Stimulated activated CD4-positive, alpha-beta T cell treated with anti-CD3 and anti-CD28 coated beads, Interleukin-12 subunit alpha, Interleukin-12 subunit beta, amount 100 ng/mL, for 48 hours (primary cell): ENCODE measurements at regions not wholly inside any gene's neighbourhood (a gene's known extent, or its start where the extent isn't known, plus 50 kb on each side); places are given as distances from the start of the nearest gene placed in this dataset.

Experiments
- DNase-seq, 3 donors: peaks; one replicate each; pipeline ENCODE4 v3.0.0-alpha.2; 2020; ENCODE audit warnings: low read depth in 2 of 3, low spot score in 1 of 3

DNA sequence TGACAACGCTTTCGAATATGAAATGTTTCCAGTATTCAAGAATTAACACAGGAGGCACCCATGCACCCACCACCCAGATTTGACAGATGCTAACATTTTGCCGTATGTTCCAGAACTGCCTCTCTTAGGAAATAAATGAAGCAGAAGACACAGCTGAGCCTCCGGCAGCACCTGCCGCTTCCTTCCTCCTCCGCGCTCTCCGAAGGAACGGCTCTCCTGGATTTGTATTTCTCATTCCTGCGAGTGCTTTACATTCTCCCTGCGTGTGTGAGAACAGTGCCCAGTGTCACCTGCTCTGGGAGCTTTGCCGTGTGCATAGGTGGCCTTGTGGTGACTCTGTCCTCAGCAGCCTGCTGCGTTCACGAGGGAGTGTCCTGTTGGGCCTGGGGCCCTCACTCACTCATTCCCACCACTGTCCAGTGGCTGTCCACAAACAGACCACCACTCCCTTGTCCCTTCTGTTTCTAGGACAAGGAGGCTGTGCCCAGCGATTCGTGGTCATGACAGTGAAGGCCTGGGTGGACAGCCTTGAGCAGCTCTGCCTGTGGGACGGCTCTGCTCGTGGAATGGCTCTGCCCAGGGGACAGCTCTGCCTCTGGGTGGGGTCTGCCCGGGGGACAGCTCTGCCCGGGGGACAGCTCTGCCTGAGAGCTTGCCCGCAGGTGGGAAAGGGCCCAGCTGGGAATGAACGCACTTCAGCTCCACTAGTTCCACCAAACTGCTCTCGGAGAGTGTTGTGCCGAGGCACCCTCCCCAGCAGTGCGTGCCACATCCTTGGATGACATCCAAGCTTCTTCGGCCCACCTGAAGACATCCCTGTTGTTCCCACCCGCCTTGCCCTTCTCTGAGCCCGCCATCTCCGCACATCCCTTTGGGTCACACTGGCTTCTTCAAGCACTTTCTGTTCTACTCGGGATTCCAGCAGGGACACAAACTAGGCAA is 170.5 kb upstream of the PPP1R26 start:
- no peak for DNase-seq

DNA sequence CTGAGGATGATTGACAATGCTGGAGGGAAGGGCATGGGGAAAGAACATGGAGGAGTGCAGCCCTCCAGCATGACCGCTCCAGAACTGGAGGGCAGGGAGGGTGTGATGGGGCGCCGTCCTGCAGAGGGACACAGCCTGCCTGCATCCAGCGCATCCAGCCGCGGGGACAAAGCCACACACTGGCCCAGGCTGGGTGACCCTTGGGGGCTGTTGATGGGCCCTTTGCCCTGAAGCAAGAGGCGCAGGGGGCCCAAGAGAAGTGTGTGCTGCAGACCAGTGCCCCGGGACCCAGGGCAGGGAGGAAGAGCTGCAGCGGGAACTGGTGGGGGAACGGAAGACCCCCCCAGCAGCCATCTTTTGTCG is 169.8 kb upstream of the PPP1R26 start:
- DNase-seq: no peak

DNA sequence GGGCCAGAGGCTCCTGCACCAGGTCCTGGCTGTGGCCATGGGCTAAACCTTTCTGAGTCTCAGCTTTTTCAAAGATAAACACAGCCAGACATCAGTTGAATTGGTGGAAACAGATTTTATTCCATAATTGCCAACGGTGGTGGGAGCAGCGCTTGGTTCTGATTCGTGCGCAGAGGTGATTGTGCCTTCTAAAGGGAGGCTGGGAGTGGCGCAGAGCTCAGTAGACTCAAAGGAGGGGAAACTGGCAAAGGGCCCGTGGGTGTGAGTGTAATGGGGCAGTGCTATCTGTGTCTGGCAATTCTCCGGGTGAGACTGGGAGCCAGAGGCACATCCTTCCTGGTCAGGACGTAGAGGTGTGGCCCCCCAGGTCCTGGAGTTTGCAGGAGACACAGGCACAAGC is 169.4 kb upstream of the PPP1R26 start:
- DNase-seq: no peak

DNA sequence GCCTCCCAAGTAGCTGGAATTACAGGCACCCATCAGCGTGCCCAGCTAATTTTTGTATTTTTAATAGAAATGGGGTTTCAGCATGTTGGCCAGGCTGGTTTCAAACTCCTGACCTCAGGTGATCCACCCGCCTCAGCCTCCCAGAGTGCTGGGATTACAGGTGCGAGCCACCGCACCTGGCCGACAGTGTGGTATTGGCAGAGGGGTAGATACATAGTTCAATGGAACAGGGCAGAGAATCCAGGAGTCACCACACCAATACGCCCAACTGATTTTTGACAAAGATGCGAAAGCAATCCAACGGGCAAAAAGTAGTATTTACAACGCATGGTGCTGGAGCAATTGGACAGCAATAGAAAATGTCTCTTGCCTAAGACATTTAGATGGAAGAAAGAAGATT is 164.0 kb upstream of the PPP1R26 start:
- no peak for DNase-seq

DNA sequence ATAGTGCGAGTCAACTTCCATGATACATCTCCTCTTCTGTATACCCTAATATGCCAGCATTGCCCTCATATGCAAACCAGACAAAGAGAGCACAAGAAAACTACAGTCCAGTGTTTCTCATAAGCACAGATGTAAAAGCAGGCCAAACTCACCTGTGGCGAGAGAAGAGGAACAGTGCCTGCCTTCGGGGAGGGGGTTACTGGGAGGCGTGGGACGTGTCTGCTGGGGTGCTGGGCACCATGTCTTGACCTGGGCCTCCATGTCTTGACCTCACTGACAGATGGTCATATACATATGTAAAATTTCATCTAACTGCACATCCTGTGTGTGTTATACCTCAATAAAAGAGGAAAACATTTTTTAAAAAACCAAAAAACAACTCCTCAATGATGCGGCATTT is 159.3 kb upstream of the PPP1R26 start:
- DNase-seq: no peak

DNA sequence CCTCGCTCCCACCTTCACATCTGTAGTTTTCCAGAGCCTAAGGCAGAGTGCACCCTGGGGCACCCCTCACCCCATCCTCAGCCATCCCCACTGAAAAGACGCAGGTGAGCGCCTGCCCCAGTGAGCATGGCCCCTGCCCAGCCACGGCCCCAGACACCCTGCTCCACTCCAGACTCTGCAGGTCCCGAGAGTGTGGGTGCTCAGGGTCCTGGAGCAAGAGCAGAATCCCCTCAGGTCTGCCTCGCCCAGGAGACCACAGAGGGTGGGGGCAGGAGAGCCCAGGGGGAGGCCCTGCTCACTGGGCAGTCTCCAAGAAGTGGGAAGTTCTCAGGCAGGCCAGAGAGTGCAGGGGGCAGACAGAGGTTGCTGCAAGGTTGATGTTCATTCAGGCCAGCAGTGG is 158.6 kb upstream of the PPP1R26 start:
- DNase-seq: no peak

DNA sequence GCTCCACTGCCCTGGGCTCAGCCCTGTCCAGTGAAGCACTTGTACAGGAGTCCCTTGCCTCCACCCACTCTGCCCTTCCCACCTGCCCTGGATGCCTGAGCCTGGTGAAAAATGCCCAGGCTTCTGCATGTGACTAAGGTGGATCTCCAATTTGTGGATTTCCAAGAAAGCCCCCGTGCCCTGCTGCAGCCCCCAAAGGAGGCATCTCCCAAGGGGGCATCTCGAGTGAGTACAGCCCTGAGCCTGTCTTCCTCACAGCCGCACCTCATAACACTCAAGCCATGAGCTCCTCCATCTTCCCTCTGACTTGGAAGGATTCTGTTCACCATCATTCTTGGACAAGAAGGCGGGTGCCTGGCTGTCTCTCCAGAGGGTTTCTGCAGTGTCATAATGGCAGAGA is 158.0 kb upstream of the PPP1R26 start:
- no peak for DNase-seq

DNA sequence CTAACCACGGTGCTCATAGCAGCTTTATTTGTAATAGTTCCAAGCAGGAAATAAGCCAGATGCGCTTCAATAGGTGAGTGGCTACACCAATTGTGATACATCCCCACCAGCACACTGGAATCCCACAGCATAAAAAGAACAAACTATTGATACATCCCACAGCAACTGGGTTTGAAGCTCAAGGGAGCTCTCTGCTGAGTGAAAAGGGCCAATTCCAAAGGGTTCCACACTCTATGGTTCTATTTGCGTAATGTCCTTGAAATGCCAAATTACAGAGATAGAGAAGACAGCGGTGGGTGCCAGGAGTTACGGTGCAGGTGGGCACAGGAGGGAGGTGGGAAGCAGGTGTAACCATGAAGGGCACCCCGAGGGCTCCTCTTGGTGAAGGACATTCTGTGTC is 155.3 kb upstream of the PPP1R26 start:
- no peak for DNase-seq

DNA sequence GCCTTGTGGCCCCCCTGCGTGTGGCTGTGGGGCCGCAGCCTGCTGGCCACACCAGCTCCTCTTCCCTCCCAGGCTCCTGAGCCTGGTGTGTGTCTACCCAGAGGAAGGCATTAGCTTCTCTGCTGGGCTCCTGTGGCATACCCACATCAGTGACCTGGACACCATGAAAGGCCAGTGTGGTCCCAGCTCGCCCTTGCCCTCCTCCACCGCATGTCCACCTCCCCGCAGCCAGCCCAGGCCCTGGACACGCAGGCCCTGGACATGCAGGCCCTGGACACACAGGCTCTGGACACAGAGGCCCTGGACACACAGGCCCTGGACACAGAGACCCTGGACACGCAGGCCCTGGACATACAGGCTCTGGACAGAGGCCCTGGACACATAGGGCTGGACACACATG is 153.4 kb upstream of the PPP1R26 start:
- no peak for DNase-seq

DNA sequence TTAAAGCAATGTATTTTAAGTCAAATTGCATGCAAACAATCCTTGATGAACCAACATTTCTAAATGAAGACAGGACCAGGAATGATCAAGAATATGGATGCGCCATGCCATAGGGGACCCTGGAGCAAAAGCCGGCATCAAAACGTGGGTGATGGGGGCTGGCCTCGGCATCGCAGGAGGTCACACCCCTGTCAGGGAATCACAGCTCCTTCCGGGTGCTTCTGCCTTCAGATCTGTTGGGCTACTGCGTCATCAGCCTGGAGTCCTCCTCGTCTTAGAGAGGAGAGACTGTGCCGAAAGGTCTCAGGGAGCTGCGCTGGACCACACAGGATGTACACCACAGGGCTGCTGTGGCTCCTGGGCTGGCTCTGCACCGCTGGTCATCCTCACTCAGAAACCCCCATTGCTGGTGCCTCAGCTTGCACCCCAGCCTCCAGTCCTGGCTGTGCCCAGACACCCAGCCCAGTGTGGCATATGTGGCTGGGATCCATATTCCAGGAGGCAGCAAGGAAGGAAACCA is 152.9 kb upstream of the PPP1R26 start:
- no peak for DNase-seq

DNA sequence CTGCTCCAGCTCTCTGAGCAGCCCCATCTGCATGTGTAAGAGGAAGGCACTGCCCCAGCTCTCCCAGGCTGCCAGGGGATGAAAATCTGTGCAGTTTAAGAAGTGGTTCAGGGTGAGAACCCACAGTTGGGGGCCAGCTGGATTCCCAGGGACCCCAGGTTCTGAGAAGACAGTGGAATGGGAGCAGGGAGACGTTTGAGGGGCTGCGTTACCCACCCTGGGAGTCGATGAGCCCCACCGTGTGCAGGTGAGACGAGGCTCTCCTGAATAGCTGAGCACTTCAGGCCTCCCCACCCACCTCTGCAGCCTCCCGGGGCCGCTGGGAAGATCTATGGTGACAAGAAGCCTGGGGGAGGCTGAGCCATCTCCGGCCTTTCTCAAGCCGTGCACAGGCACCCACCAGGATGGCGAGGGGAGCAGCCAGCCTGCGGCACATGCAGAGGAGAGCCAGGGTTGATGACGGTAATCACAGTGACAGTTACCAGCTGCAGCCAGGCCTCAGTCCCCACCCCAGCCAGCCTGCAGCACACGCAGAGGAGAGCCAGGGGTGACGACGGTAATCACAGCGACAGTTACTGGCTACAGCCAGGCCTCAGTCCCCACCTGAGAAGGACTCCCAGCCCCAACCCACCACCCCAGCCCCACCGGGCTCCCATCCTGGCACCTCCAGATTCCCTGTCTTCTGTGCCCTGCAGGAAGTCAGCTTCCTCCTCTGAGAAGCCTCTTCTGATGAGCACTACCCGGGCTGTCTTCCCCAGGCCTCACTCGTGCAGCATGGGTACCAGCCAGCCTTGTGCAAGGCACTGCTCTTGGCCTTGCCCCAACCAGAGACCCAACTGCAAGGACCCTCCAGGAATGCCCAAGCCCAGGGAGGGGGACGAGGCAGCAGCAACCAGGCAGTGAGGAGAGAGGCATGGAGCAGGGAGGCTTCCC is 150.8 kb upstream of the PPP1R26 start:
- DNase-seq: no peak

DNA sequence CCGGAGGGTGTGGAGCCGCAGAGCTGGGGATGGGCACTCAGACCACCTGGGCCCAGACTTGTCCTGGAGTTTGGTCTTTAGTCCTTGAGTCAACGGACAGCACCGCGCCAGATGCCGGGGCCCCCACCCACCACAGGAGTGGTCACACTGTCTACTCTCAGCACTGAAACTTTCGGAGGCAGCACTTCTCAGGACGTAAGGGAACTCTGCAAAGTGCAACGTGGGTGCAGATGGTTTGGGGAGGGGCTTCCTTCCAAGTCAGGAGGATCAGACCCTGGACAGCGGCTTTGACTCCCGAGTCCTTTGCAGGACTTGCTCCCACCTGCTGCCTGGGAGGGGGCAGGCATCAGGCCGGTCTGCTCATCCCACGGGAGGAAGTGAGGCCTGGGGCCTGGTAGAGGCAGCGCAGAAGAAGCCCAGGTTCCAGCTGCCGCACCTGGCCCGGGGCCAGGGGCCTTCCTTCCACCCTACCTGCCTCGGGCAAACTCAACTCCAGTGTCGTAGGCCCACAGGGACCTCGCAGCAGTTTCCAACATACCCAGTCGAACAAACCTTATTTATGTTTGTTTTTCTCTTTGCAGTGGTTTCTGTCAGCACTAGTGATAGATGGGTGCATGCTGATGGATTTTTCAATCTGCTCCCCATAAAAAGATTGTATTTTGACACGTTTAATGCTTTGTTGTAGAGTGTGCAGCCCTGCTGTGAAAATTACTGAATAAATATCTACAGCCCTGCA is 149.8 kb upstream of the PPP1R26 start:
- no peak for DNase-seq

DNA sequence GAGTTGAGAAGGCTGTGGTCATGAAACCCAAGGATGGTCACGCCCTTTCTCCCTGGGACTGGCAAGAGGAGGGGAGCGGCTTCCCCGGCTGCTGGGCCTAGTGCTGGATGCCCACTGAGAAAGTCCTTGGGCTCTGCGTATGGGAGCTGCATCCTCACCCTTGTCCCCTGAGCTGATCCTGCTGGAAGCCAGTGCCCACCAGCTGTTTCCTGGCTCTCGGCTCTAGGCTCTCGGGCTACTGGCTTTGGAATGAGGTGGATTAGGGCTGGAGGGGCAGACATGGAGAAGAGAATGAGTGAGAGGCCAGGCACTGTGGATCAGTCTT is 149.3 kb upstream of the PPP1R26 start:
- no peak for DNase-seq

DNA sequence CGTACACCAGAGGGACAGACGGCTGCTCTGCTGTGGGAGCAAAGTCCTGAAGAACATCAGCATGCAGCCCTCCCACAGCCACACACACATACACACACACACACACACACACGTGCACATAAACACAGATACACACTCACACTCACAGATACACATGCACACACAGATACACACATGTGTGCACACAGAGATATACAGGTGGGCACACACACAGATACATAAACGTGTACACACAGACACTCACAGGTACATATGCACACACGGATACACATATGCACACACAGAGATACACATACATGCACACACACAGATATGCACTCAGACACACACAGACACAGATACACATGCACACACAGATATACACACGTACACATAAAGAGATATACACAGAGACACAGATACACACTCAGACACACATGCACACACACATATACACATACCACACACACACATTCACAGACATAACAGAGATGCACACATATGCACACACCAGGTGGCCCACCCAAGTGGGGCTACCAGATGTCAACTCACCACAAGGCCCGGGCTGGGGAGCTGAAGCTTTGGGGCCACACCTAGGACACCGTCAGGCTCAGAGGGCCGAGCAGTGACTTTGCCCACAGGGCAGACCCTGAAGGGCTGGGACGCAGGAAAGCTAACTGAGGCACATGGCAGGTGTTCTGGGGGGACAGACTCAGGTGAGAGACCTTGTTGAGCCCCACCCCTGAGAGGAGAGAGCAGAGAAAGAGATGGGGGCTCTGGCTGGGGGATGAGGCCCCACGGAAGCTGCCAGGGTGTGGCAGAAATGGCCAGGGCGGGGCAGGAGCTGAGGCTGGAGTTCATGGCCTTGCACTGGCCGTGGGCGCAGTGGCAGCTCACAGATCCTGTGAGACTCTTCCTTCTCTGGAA is 148.6 kb upstream of the PPP1R26 start:
- DNase-seq: no peak

DNA sequence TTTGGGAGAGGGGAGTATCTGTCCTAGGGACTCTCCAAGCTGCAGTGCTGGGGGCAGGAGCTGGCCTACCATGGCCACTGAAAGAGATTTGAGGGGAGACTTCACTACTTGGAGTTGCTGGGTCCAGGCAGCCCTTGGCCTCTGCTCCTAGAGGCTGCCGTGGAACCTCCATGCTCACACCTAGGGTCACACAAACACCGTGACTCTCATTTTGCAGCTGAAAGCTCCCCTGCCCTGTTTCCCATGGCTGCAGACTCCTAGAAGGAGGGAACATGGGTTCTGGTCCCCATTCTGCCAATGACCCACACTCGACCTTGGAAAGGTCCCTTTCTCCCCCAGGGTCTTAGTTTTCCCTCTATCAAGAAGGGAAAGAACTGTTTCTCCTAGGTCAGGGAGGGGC is 147.1 kb upstream of the PPP1R26 start:
- DNase-seq: no peak

DNA sequence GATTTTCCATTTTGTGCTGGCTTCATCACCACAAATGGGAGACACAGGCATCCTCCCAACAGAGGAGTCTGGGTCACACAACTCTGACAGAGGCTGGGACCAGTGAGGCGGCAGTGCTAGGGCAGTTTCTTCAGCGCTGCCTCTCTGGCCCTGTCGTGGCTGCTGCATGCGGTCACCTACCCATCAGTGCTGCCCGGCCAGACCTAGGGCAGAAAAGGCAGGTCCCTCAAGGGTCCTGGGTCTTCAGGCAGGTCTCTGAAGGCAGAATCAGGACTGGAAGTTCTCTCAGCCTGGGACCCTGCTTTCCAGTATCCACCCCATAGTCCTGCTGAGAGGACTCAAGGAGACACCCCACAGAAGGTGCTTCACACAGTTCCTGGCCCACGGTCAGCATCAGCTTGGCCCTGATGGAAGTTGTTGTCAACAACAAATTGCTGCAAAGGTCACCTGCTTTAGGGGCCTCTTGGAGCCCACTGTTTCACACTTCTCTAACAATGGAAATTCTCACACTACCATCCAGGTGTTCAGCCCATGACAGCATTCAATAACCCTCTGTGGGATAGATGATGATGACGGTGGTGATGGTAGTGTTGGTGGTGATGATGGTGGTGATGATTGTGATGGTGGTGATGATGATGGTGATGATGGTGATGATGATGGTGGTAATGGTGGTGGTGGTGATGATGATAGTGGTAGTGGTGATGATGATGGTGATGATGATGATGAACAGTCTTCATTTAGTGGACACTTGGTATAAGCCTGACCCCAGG is 146.4 kb upstream of the PPP1R26 start:
- no peak for DNase-seq

DNA sequence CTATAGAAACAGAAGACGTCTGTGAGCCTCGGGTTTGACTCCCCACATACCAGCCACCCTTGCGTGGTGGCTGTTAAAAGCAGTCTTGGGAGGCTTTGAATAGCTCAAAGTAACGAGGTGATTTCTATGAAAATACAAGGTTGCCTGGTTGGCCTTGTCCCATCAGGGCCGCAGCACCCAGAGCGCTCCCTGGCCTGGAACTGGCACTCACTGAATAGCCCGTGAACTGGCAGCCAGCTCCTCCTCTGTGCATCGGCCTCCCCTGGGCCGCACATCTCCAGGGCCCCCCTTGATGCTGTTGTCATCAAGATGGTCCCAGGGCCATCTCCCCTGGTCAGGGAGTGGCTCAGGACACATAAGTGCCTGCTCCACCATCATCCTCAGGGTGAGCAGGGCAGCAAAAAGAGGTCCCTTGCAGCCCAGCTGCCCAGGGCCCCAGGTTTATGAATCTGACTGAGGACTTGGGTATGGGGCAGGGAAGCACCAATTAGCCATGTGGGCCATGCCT is 144.6 kb upstream of the PPP1R26 start:
- DNase-seq: no peak

DNA sequence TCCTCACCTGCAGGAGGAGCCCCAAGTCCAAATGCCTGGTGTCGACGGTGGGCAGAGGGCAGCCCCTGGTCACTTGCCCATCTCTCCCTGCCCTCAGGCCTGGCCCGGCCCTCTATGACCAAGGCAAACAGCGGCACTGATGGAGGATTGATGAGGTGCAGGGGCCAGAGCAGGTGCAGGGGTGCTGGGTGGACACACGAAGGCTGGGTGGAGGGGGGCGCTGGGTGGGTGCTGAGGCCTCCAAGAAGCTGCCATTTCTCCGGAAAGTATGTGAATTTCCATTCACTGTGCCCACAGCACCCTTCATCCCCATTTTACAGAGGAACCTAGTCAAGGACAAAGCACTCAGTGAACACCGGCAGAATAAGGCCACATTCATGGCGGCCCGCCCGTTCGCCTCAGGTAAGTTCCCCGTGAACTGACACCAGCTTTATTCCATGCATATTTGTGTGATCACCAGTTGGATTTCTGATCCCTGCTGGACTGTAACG is 143.8 kb upstream of the PPP1R26 start:
- no peak for DNase-seq
